ENCODE measurements at regions not wholly inside any gene's neighbourhood (a gene's known extent, or its start where the extent isn't known, plus 50 kb on each side); places are given as distances from the start of the nearest gene placed in this dataset.

DNA sequence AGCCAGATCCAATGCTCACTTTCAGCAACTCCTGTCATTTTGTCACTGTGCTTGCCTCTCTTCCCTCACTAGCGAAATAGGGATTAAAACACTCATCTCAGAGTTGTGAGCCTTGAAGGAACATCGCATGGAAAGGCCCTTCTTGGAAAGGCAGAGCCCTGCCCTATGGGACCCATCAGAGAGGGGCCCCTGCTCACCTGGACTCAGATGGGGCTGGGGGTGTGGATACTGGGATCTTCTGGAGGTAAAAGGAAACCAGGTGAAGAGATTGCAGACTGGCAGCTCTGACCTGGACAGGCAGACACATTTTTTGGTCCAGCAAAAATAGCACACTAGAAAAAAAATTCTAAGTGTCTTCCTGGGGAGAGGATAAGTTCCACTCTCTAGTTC lies 54.2 kb upstream of the EPS8L3 start:
- peaks cover 0 to 5% (median 4%) of the 10 kb centered on the region in 4 donors for H3K9me3 ChIP-seq (ENCODE audit: control insufficient read depth in 4 of 4, low read length in 3 of 4)
- no peaks in the 10 kb centered on the region for H3K36me3 ChIP-seq (ENCODE audit: control insufficient read depth in 4 of 4, insufficient read depth in 3 of 4, low read depth in 1 of 4, low read length in 3 of 4)
- no peaks in the 10 kb centered on the region for H3K27me3 ChIP-seq (ENCODE audit: control insufficient read depth in 4 of 4, insufficient read depth in 4 of 4, low read length in 3 of 4)
- no peak overlapping the region for H3K9ac ChIP-seq (ENCODE audit: low read depth in 1 of 2, low read length in 2 of 2)
- peaks cover 0 to 4% (median 2%) of the 10 kb centered on the region in 4 donors for H3K4me1 ChIP-seq (ENCODE audit: control insufficient read depth in 4 of 4, insufficient read depth in 4 of 4, low read length in 3 of 4)
- WGBS = 97% methylated on average over 2 of the region's 2 CpGs
- TF ChIP-seq, protein P1, sequence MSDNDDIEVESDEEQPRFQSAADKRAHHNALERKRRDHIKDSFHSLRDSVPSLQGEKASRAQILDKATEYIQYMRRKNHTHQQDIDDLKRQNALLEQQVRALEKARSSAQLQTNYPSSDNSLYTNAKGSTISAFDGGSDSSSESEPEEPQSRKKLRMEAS (IDR thresholded peaks at IDR 0.05) = no peak
- TF ChIP-seq YY1 (IDR thresholded peaks at IDR 0.05) = no peak
- TF ChIP-seq, protein P2, sequence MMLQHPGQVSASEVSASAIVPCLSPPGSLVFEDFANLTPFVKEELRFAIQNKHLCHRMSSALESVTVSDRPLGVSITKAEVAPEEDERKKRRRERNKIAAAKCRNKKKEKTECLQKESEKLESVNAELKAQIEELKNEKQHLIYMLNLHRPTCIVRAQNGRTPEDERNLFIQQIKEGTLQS (IDR thresholded peaks at IDR 0.05) = no peak
- no peak for TF ChIP-seq SP1 (IDR thresholded peaks at IDR 0.05)
- TF ChIP-seq HNF4A (conservative IDR thresholded peaks at IDR 0.05) = no peak
- no peak for TF ChIP-seq FOXA2 (IDR thresholded peaks at IDR 0.05)
- no peak for TF ChIP-seq EGR1 (IDR thresholded peaks at IDR 0.05; ENCODE audit: low read depth in 2 of 2)
- TF ChIP-seq, protein P3, sequence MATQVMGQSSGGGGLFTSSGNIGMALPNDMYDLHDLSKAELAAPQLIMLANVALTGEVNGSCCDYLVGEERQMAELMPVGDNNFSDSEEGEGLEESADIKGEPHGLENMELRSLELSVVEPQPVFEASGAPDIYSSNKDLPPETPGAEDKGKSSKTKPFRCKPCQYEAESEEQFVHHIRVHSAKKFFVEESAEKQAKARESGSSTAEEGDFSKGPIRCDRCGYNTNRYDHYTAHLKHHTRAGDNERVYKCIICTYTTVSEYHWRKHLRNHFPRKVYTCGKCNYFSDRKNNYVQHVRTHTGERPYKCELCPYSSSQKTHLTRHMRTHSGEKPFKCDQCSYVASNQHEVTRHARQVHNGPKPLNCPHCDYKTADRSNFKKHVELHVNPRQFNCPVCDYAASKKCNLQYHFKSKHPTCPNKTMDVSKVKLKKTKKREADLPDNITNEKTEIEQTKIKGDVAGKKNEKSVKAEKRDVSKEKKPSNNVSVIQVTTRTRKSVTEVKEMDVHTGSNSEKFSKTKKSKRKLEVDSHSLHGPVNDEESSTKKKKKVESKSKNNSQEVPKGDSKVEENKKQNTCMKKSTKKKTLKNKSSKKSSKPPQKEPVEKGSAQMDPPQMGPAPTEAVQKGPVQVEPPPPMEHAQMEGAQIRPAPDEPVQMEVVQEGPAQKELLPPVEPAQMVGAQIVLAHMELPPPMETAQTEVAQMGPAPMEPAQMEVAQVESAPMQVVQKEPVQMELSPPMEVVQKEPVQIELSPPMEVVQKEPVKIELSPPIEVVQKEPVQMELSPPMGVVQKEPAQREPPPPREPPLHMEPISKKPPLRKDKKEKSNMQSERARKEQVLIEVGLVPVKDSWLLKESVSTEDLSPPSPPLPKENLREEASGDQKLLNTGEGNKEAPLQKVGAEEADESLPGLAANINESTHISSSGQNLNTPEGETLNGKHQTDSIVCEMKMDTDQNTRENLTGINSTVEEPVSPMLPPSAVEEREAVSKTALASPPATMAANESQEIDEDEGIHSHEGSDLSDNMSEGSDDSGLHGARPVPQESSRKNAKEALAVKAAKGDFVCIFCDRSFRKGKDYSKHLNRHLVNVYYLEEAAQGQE (IDR thresholded peaks at IDR 0.05) = no peak
- no peak for DNase-seq (ENCODE audit: low spot score)
- H3K4me3 ChIP-seq (ENCODE audit: low read depth in 1 of 3, low read length in 3 of 3) = no peak overlapping the region
- no peak overlapping the region for H3K27ac ChIP-seq (ENCODE audit: low read depth in 1 of 2, low read length in 2 of 2)

DNA sequence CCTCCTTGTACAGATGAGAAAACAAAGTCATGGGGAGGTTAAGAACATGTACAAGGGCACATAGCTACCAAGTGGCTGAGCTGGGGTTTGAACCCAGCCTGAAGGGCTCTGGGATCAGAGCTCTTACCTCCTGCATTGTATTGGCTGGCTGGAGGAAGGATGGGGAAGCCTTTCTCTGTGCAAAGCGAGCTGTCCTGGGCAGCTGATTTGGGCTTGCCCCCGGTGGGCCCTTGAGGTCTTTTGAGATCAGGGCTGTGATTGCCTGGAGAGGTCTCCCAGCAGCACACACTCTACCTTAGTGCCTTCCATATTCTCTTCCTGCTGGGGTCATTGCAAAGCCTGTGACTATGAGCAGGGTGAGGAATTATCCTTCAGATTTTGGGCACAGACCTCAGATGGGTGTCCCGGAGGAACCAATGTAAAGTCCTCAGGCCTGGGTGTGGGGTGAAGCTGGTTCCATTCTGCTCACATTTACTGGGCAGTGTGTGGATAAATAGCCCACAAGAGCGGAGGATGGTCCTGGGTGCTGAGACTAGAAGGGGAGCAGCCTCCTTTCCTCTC lies 53.3 kb upstream of the EPS8L3 start:
- no peak overlapping the region for H3K27ac ChIP-seq (ENCODE audit: low read depth in 1 of 2, low read length in 2 of 2)
- no peaks in the 10 kb centered on the region for H3K4me1 ChIP-seq (ENCODE audit: control insufficient read depth in 4 of 4, insufficient read depth in 4 of 4, low read length in 3 of 4)
- H3K4me3 ChIP-seq (ENCODE audit: low read depth in 1 of 3, low read length in 3 of 3) = no peak overlapping the region
- no peaks in the 10 kb centered on the region for H3K27me3 ChIP-seq (ENCODE audit: control insufficient read depth in 4 of 4, insufficient read depth in 4 of 4, low read length in 3 of 4)
- H3K9ac ChIP-seq (ENCODE audit: low read depth in 1 of 2, low read length in 2 of 2) = no peak overlapping the region
- TF ChIP-seq HNF4A (conservative IDR thresholded peaks at IDR 0.05) (no peak), FOXA1 (IDR thresholded peaks at IDR 0.05) (no peak), HNF4G (IDR thresholded peaks at IDR 0.05) (no peak), FOXA2 (IDR thresholded peaks at IDR 0.05) (no peak), RXRA (IDR thresholded peaks at IDR 0.05) (no peak), JUND (IDR thresholded peaks at IDR 0.05) (no peak), RAD21 (IDR thresholded peaks at IDR 0.05) (no peak), YY1 (IDR thresholded peaks at IDR 0.05) (no peak), TAF1 (conservative IDR thresholded peaks at IDR 0.05) (no peak), EGR1 (IDR thresholded peaks at IDR 0.05; ENCODE audit: low read depth in 2 of 2) (no peak), SP1 (IDR thresholded peaks at IDR 0.05) (no peak), GABPA (IDR thresholded peaks at IDR 0.05 in 1 of 2, conservative IDR thresholded peaks at IDR 0.05 in 1 of 2) (no peak), NR2F2 (IDR thresholded peaks at IDR 0.05) (no peak)
- TF ChIP-seq, protein P4, sequence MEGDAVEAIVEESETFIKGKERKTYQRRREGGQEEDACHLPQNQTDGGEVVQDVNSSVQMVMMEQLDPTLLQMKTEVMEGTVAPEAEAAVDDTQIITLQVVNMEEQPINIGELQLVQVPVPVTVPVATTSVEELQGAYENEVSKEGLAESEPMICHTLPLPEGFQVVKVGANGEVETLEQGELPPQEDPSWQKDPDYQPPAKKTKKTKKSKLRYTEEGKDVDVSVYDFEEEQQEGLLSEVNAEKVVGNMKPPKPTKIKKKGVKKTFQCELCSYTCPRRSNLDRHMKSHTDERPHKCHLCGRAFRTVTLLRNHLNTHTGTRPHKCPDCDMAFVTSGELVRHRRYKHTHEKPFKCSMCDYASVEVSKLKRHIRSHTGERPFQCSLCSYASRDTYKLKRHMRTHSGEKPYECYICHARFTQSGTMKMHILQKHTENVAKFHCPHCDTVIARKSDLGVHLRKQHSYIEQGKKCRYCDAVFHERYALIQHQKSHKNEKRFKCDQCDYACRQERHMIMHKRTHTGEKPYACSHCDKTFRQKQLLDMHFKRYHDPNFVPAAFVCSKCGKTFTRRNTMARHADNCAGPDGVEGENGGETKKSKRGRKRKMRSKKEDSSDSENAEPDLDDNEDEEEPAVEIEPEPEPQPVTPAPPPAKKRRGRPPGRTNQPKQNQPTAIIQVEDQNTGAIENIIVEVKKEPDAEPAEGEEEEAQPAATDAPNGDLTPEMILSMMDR (IDR thresholded peaks at IDR 0.05; ENCODE audit: low read depth, low read length, missing input control) = no peak
- TF ChIP-seq, protein P1 (IDR thresholded peaks at IDR 0.05) = no peak
- TF ChIP-seq, protein P3 (IDR thresholded peaks at IDR 0.05) = no peak
- TF ChIP-seq, protein P5, sequence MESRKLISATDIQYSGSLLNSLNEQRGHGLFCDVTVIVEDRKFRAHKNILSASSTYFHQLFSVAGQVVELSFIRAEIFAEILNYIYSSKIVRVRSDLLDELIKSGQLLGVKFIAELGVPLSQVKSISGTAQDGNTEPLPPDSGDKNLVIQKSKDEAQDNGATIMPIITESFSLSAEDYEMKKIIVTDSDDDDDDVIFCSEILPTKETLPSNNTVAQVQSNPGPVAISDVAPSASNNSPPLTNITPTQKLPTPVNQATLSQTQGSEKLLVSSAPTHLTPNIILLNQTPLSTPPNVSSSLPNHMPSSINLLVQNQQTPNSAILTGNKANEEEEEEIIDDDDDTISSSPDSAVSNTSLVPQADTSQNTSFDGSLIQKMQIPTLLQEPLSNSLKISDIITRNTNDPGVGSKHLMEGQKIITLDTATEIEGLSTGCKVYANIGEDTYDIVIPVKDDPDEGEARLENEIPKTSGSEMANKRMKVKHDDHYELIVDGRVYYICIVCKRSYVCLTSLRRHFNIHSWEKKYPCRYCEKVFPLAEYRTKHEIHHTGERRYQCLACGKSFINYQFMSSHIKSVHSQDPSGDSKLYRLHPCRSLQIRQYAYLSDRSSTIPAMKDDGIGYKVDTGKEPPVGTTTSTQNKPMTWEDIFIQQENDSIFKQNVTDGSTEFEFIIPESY (IDR thresholded peaks at IDR 0.05) = no peak
- TF ChIP-seq, protein P2 (IDR thresholded peaks at IDR 0.05) = no peak
- 93% methylated on average over 4 of the region's 4 CpGs for WGBS
- H3K9me3 ChIP-seq (ENCODE audit: control insufficient read depth in 4 of 4, low read length in 3 of 4) = peaks cover 0 to 5% (median 4%) of the 10 kb centered on the region in 4 donors
- no peak for DNase-seq (ENCODE audit: low spot score)
- H3K36me3 ChIP-seq (ENCODE audit: control insufficient read depth in 4 of 4, insufficient read depth in 3 of 4, low read depth in 1 of 4, low read length in 3 of 4) = no peaks in the 10 kb centered on the region

Data from liver (tissue), 8 donors.